WTC11 (cell line): ENCODE measurements at regions not wholly inside any gene's neighbourhood (a gene's known extent, or its start where the extent isn't known, plus 50 kb on each side); places are given as distances from the start of the nearest gene placed in this dataset.

Source experiments
- ATAC-seq: fragments of 200-7000 bp; cut with Tn5 transposase; 2 replicates; pipeline ENCODE4 v1.10.0; 2021; ENCODE audit warnings: mild to moderate bottlenecking, moderate library complexity
- CTCF ChIA-PET: fragments of 300-600 bp; sonication (Branson Sonifier 250); formaldehyde crosslinking; loops from one replicate; lab custom pipeline; 2021; ENCODE audit warnings: antibody characterized with exemption; lab: Charles Lee
- POLR2A ChIA-PET: fragments of 350-600 bp; sonication (Branson Sonifier 250); formaldehyde crosslinking; loops from one replicate; lab custom pipeline; 2021; ENCODE audit warnings: antibody characterized with exemption; lab: Charles Lee
- DNase-seq: peaks from one replicate; pipeline ENCODE4 v3.0.0; 2021; ENCODE audit warnings: low spot score
- H3K27ac Mint-ChIP-seq: 2 replicates; pipeline ENCODE4 v1.8.0; 2021; ENCODE audit warnings: mixed read lengths
- H3K27me3 Mint-ChIP-seq: 2 replicates; pipeline ENCODE4 v1.8.0; 2021; ENCODE audit warnings: low read depth, mild to moderate bottlenecking, moderate library complexity, mixed read lengths
- H3K36me3 Mint-ChIP-seq: 2 replicates; pipeline ENCODE4 v1.8.0; 2021; ENCODE audit warnings: mixed read lengths
- H3K4me1 Mint-ChIP-seq: 2 replicates; pipeline ENCODE4 v1.8.0; 2022; ENCODE audit warnings: mixed read lengths
- H3K4me3 Mint-ChIP-seq: 2 replicates; pipeline ENCODE4 v1.8.0; 2021; ENCODE audit warnings: mild to moderate bottlenecking, moderate library complexity, mixed read lengths
- H3K9me3 Mint-ChIP-seq: 2 replicates; pipeline ENCODE4 v1.8.0; 2021; ENCODE audit warnings: mixed read lengths
- AR ChIP-seq: fragments of 250-450 bp; sonication (Bioruptor Pico); IDR thresholded peaks from 2 replicates; pipeline ENCODE4 v1.9.0; 2021; ENCODE audit warnings: mild to moderate bottlenecking
- ARID4B ChIP-seq: sonication (generic); formaldehyde crosslinking; IDR thresholded peaks from 2 replicates; pipeline ENCODE4 v1.8.0; 2023; ENCODE audit warnings: missing genetic modification reagents, mild to moderate bottlenecking, borderline replicate concordance
- ATF3 ChIP-seq: sonication (generic); formaldehyde crosslinking; conservative IDR thresholded peaks from 2 replicates; pipeline ENCODE4 v1.8.1; 2022; ENCODE audit warnings: mild to moderate bottlenecking, missing genetic modification reagents
- ATF6 ChIP-seq: sonication (generic); formaldehyde crosslinking; IDR thresholded peaks from 2 replicates; pipeline ENCODE4 v1.8.1; 2023; ENCODE audit warnings: mild to moderate bottlenecking, missing genetic modification reagents
- CBFB ChIP-seq: sonication (generic); formaldehyde crosslinking; IDR thresholded peaks from 2 replicates; pipeline ENCODE4 v1.8.1; 2022; ENCODE audit warnings: mild to moderate bottlenecking, low read depth, missing genetic modification reagents
- E2F5 ChIP-seq: sonication (generic); formaldehyde crosslinking; IDR thresholded peaks from 2 replicates; pipeline ENCODE4 v1.8.1; 2022; ENCODE audit warnings: mild to moderate bottlenecking, moderate library complexity, missing genetic modification reagents
- FOXJ3 ChIP-seq: sonication (generic); formaldehyde crosslinking; IDR thresholded peaks from 2 replicates; pipeline ENCODE4 v1.9.0; 2021; ENCODE audit warnings: missing genetic modification reagents, mild to moderate bottlenecking, borderline replicate concordance
- JAZF1 ChIP-seq: fragments of 250-450 bp; sonication (Bioruptor Pico); IDR thresholded peaks from 2 replicates; pipeline ENCODE4 v1.9.0; 2021; ENCODE audit warnings: moderate library complexity, mild to moderate bottlenecking, inconsistent platforms
- JUN ChIP-seq: sonication (generic); formaldehyde crosslinking; IDR thresholded peaks from 2 replicates; pipeline ENCODE4 v1.8.0; 2023; ENCODE audit warnings: mild to moderate bottlenecking, missing genetic modification reagents
- MAX ChIP-seq: sonication (generic); formaldehyde crosslinking; IDR thresholded peaks from 2 replicates; pipeline ENCODE4 v1.8.0; 2022; ENCODE audit warnings: mild to moderate bottlenecking, missing genetic modification reagents
- MYBL2 ChIP-seq: sonication (generic); formaldehyde crosslinking; IDR thresholded peaks from 2 replicates; pipeline ENCODE4 v1.8.1; 2023; ENCODE audit warnings: mild to moderate bottlenecking, moderate library complexity, missing genetic modification reagents
- NFATC4 ChIP-seq: fragments of 250-450 bp; sonication (Bioruptor Pico); IDR thresholded peaks from 2 replicates; pipeline ENCODE4 v1.9.0; 2021; ENCODE audit warnings: mild to moderate bottlenecking
- NFYB ChIP-seq: sonication (generic); formaldehyde crosslinking; conservative IDR thresholded peaks from 2 replicates; pipeline ENCODE4 v1.8.0; 2022; ENCODE audit warnings: low read depth, missing genetic modification reagents
- NR1H2 ChIP-seq: sonication (generic); formaldehyde crosslinking; IDR thresholded peaks from 2 replicates; pipeline ENCODE4 v1.9.0; 2021; ENCODE audit warnings: mild to moderate bottlenecking, moderate library complexity, missing genetic modification reagents
- STAT6 ChIP-seq: sonication (generic); formaldehyde crosslinking; conservative IDR thresholded peaks from 2 replicates; pipeline ENCODE4 v1.8.1; 2023; ENCODE audit warnings: mild to moderate bottlenecking, low read depth, missing genetic modification reagents, moderate library complexity
- ZBTB43 ChIP-seq: sonication (generic); formaldehyde crosslinking; IDR thresholded peaks from 2 replicates; pipeline ENCODE4 v1.8.1; 2023; ENCODE audit warnings: mild to moderate bottlenecking, missing genetic modification reagents
- ZNF219 ChIP-seq: sonication (generic); formaldehyde crosslinking; IDR thresholded peaks from 2 replicates; pipeline ENCODE4 v1.8.0; 2023; ENCODE audit warnings: missing genetic modification reagents, mild to moderate bottlenecking, borderline replicate concordance
- ZNF423 ChIP-seq: fragments of 250-450 bp; sonication (Bioruptor Pico); IDR thresholded peaks from 2 replicates; pipeline ENCODE4 v2.1.2; 2022; ENCODE audit warnings: mild to moderate bottlenecking, moderate library complexity
- ZNF425 ChIP-seq: fragments of 250-450 bp; sonication (Bioruptor Pico); conservative IDR thresholded peaks from 2 replicates; pipeline ENCODE4 v1.9.0; 2021; ENCODE audit warnings: mild to moderate bottlenecking

- no peak overlapping the region for H3K27ac Mint-ChIP-seq
- TF ChIP-seq FOXJ3 (no peak), ATF3 (CRISPR knock-in tag) (no peak), ZBTB43 (CRISPR knock-in tag) (no peak), NR1H2 (no peak), STAT6 (no peak), ARID4B (CRISPR knock-in tag) (no peak), AR (CRISPR knock-in tag) (no peak), NFYB (no peak), NFATC4 (no peak), JUN (CRISPR knock-in tag) (no peak), JAZF1 (CRISPR knock-in tag) (no peak), ZNF219 (no peak), ZNF425 (CRISPR knock-in tag) (no peak), E2F5 (CRISPR knock-in tag) (no peak), ZNF423 (CRISPR knock-in tag) (no peak), ATF6 (CRISPR knock-in tag) (no peak), MYBL2 (CRISPR knock-in tag) (no peak), MAX (CRISPR knock-in tag) (no peak), CBFB (no peak)
- DNase-seq (no peak), ATAC-seq (no peak; the same call in 1 of the 2 replicates)
- H3K27me3 Mint-ChIP-seq, result no peaks in the 10 kb centered on the region
- H3K36me3 Mint-ChIP-seq, result peaks cover 12% of the 10 kb centered on the region
- H3K4me1 Mint-ChIP-seq, result peaks cover 11% of the 10 kb centered on the region
- H3K4me3 Mint-ChIP-seq, result no peak overlapping the region
- ChIA-PET CTCF (no interaction called here), POLR2A (no interaction called here)
- peaks cover 30% of the 10 kb centered on the region for H3K9me3 Mint-ChIP-seq
Measured at GRCh38 chr10:10785627-10786026, 232.0 kb upstream of the CELF2 start.
